ENCODE measurements at regions not wholly inside any gene's neighbourhood (a gene's known extent, or its start where the extent isn't known, plus 50 kb on each side); places are given as distances from the start of the nearest gene placed in this dataset.
"Not testable (repeated sequence)": the region's sequence is repeated elsewhere in the genome, so short reads cannot be mapped to it uniquely, and the experiment has no call there.

- TF ChIP-seq, protein P1, sequence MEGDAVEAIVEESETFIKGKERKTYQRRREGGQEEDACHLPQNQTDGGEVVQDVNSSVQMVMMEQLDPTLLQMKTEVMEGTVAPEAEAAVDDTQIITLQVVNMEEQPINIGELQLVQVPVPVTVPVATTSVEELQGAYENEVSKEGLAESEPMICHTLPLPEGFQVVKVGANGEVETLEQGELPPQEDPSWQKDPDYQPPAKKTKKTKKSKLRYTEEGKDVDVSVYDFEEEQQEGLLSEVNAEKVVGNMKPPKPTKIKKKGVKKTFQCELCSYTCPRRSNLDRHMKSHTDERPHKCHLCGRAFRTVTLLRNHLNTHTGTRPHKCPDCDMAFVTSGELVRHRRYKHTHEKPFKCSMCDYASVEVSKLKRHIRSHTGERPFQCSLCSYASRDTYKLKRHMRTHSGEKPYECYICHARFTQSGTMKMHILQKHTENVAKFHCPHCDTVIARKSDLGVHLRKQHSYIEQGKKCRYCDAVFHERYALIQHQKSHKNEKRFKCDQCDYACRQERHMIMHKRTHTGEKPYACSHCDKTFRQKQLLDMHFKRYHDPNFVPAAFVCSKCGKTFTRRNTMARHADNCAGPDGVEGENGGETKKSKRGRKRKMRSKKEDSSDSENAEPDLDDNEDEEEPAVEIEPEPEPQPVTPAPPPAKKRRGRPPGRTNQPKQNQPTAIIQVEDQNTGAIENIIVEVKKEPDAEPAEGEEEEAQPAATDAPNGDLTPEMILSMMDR (optimal IDR thresholded peaks at IDR 0.05 in 1 of 3, IDR thresholded peaks at IDR 0.05 in 1 of 3, conservative IDR thresholded peaks at IDR 0.05 in 1 of 3; ENCODE audit: extremely low read depth in 1 of 3, insufficient read depth in 2 of 3, low read length in 3 of 3), result not testable (repeated sequence)
- not testable (repeated sequence) for TF ChIP-seq EZH2 (IDR thresholded peaks at IDR 0.05; ENCODE audit: low read length)
Observed at GRCh38 chr11:71710701-71711385, 122.2 kb upstream of the DEFB108B start.
